Activated CD4-positive, alpha-beta T cell treated with anti-CD3 and anti-CD28 coated beads for 1 hour (primary cell): ENCODE measurements at regions not wholly inside any gene's neighbourhood (a gene's known extent, or its start where the extent isn't known, plus 50 kb on each side); places are given as distances from the start of the nearest gene placed in this dataset.
"Not testable (repeated sequence)": the region's sequence is repeated elsewhere in the genome, so short reads cannot be mapped to it uniquely, and the experiment has no call there.

Experiments
- DNase-seq: peaks from one replicate; pipeline ENCODE4 v3.0.0-alpha.2; 2020

GRCh38 chr6:11403035-11403601 lies 134.4 kb upstream of the TMEM170B start:
- DNase-seq: no peak

DNA sequence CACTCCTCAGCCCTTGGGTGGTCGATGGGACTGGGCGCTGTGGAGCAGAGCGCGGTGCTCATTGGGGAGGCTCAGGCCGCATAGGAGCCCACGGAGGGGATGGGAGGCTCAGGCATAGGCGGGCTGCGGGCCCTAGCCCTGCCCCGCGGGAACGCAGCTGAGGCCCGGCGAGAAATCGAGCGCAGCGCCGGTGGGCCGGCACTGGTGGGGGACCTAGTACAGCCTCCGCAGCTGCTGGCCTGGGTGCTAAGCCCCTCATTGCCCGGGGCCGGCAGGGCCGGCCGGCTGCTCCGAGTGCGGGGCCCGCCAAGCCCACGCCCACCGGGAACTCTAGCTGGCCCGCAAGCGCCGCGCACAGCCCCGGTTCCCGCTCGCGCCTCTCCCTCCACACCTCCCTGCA lies 135.0 kb upstream of the TMEM170B start:
- not testable (repeated sequence) for DNase-seq

DNA sequence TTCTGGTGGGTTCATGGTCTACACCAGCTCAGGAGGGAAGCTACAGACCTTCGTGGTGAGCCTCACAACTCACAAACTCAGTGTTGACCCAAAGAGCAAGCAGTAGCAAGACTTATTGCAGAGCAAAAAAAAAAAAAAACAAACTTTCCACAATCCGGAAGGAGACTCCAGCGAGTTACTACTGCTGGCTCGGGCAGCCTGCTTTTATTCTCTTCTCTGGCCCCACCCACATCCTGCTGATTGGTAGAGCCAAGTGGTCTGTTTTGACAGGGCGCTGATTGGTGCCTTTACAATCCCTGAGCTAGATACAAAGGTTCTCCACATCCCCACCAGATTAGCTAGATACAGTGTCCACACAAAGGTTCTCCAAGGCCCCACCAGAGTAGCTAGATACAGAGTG lies 135.6 kb upstream of the TMEM170B start:
- not testable (repeated sequence) for DNase-seq

DNA sequence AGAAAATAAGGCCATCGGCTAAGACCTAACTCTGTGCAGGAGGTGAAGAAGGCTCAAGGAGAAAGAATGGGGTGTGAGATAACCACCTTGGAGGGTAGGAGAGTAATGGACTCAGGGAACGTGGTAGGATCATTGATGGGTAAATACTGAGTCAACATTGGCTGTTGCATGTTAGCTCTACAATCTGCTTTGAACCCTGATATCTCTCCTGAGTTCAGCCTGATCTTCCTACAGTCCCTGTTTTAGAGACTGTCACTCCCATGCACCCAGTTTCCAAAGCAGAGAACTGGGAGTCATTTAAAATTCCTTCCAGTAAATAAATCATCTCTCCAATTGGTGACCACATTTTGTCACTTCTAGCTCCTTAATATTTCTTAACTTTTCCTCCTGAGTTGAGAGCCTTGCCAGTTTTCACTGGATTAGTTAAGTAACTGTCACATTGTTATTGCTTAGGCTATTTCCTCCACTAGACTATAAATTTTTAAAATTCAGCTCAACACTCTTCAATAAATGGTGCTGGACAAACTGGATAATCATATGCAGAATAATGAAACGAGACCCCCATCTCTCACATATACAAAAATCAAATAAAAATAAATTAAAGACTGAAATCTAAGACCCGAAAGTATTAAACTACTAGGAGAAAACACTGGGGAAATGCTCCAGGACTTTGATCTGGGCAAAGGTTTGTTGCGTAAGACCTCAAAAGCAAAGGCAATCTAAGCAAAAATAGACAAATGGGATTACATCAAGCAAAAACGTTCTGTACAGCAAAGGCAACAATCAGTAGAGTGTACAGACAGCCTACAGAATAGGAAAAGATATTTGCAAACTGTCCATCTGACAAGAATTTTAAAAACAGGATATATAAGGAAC lies 138.9 kb upstream of the TMEM170B start:
- DNase-seq: no peak

- no peak for DNase-seq
Observed at GRCh38 chr6:11397622-11398450, 139.7 kb upstream of the TMEM170B start.

DNA sequence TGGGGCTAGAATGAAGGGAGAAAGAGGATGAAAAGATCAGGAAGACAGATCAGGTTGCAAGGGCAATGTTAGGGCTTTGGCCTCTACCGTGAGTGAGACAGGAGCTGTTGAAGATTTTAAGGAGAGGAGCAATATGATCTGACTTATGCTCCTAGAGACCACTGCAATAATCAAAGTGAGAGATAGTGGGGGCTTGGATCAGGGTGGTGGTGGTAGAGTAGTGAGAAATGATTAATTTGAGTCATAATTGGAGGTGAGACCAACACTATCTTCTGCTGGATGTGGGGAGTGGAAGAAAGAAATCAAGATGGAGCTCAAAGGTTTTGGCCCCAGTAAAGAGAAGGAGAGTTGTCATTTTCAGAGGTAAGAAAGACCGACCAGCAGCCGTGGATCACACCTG lies 140.7 kb upstream of the TMEM170B start:
- no peak for DNase-seq

- DNase-seq: no peak
Observed at GRCh38 chr6:11393713-11394627, 143.6 kb upstream of the TMEM170B start.

- no peak for DNase-seq
Observed at GRCh38 chr6:11392778-11393507, 144.6 kb upstream of the TMEM170B start.

- no peak for DNase-seq
Observed at GRCh38 chr6:11391934-11392777, 145.4 kb upstream of the TMEM170B start.

DNA sequence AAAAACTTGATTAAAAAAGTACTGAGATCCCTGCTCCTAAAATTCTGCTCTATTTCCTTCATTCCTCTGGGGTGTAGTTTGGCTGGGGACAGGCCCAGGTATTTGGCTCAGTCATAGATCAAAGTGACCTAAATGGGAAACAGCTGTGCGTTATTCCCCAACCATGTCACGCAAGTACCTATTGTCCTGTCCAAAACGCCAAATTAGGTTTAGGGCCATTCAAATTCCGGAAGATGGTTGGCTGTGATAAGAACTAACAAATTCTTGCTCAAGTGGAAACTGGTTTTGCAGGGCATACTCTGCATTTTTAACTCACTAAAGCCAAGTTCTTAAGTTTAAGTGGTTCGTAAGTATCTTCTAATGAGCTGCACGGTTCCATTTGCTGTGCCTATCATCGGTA lies 147.6 kb upstream of the TMEM170B start:
- no peak for DNase-seq

GRCh38 chr6:11388983-11389944 lies 148.3 kb upstream of the TMEM170B start:
- no peak for DNase-seq

- DNase-seq: no peak
Observed at GRCh38 chr6:11387707-11388430, 149.7 kb upstream of the TMEM170B start.

DNA sequence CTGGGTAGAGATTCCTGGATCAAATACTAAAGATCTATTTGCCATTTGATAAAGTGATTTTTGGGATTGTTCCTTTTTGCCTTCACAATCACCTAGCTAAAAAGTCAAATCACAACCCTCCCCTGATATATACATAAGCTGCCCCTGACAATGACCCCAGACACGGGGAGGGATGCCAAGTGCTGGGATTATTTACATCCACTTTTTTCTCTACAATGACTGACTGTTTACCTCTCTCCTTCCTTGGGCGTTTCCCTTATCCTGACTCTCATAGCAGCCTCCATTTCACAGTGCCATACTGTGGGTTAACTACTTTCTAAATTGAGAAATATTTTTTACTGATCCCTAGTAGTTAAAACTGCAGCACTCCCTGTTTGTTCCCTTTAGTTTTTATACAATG lies 150.8 kb upstream of the TMEM170B start:
- no peak for DNase-seq

- no peak for DNase-seq
Observed at GRCh38 chr6:11386323-11386722, 151.2 kb upstream of the TMEM170B start.

DNA sequence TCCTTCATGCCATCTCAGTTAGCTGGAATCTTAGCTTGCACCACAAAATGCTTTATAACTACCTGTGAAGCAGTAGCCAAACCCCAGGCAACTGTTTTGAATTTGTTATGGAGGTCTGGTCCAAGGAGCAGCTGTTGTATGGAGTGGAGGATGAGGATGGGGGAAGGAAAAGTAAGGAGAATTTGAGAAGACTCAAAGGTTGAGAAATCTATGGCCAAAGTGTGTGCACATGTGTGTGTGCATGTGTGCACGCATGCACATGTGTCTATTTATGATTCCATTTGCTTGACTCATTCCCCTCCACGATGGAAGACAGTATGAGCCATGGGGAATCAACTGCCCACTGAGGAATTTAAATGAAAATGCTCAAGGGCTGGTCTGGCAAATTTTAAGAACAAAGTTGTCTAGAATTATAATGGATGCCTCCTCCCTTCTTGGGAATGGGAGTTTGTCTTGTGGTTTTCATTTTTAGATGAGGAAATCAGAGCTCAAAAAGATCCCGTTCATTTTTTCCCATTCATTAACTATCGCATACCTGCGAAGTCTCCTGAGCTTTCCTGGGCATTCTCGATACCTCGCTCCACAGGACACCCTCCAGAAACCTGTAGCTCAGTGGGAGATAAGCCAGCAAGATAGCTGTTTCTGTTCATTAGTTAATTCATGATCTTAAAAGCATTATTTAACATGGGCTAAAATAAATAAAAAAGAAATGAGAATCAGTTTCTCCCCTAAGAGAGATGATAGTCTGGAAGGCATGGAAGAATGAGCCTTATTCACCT lies 152.3 kb upstream of the NEDD9 start:
- DNase-seq: no peak

DNA sequence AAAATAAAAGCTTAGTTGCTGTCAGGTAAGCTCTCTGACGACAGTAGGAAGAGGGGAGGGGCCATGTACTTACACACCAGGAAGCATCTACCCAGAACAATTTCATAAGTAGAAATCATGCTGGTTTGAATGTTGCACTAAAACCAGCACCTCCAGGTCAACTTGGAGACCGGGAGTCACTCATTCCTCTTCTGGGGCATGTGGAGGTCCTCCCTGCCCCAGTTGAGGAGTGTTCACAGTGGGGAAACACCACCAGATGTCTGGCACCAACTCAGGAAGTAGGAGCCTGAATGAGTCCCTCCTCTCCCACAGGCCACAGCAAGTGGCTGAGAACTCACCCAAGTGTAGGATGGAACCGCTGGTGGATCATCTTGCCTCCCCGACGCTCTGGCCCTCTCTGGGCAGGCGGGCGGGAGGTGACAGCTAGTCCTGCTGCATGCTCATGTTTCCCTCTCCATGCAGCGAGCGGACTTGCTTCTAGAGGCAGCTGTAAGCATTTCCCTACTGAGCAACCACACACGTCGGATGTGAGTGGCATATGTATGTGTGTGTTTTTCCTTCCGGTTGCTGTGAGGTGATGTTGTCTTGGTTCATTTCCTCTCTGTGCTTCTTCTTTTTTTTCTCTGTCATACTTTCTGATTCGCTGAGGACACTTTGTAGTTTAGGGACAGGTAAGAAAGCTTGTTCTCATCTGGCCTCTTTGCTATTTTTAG lies 149.5 kb upstream of the NEDD9 start:
- peak; percentile 52 for DNase-seq

- no peak for DNase-seq
Observed at GRCh38 chr6:11380969-11381744, 148.7 kb upstream of the NEDD9 start.
